Astrocyte (in vitro differentiated cells and primary cell): ENCODE measurements at regions not wholly inside any gene's neighbourhood (a gene's known extent, or its start where the extent isn't known, plus 50 kb on each side); places are given as distances from the start of the nearest gene placed in this dataset.

Experiments
- DNase-seq: peaks from one replicate; pipeline ENCODE4 v3.0.0-alpha.2; 2010; ENCODE audit warnings: low read depth
- FAIRE-seq: peaks from 2 replicates; lab custom pipeline; 2011; peaks lifted over from hg19 to GRCh38; lab: Jason Lieb, UNC
- H2AFZ ChIP-seq: 2 replicates; pipeline ENCODE4 v1.6.0; 2012; ENCODE audit warnings: low read depth, low read length, inconsistent platforms
- H3K27ac ChIP-seq: 2 replicates; pipeline ENCODE4 v1.5.1; 2011; ENCODE audit warnings: low read depth, low read length, inconsistent platforms
- H3K27me3 ChIP-seq: 2 replicates; pipeline ENCODE4 v1.6.0; 2011; ENCODE audit warnings: low read length, inconsistent platforms; ENCODE audit not compliant: insufficient read depth
- H3K36me3 ChIP-seq: 2 replicates; pipeline ENCODE4 v1.5.1; 2011; ENCODE audit warnings: low read length, inconsistent platforms; ENCODE audit not compliant: insufficient read depth
- H3K4me1 ChIP-seq: 2 replicates; pipeline ENCODE4 v1.5.1; 2011; ENCODE audit warnings: low read length, inconsistent platforms; ENCODE audit not compliant: insufficient read depth
- H3K4me2 ChIP-seq: 2 replicates; pipeline ENCODE4 v1.6.0; 2012; ENCODE audit warnings: low read length, inconsistent platforms
- H3K4me3 ChIP-seq: 2 replicates; pipeline ENCODE4 v1.5.1; 2011; ENCODE audit warnings: low read depth, mild to moderate bottlenecking, low read length, inconsistent platforms; ENCODE audit not compliant: insufficient read depth
- H3K79me2 ChIP-seq: 2 replicates; pipeline ENCODE4 v1.6.0; 2012; ENCODE audit warnings: mild to moderate bottlenecking, low read length, inconsistent platforms; ENCODE audit not compliant: insufficient read depth
- H3K9ac ChIP-seq: 2 replicates; pipeline ENCODE4 v1.6.0; 2012; ENCODE audit warnings: mild to moderate bottlenecking, low read length, inconsistent platforms
- H3K9me3 ChIP-seq: 2 replicates; pipeline ENCODE4 v1.5.1; 2012; ENCODE audit warnings: low read depth, mild to moderate bottlenecking, low read length, inconsistent platforms; ENCODE audit not compliant: insufficient read depth
- H4K20me1 ChIP-seq: 2 replicates; pipeline ENCODE4 v1.6.0; 2012; ENCODE audit warnings: low read length, inconsistent platforms; ENCODE audit not compliant: insufficient read depth
- H3K27ac Mint-ChIP-seq: one replicate; pipeline ENCODE4 v1.8.0; 2021; ENCODE audit warnings: mild to moderate bottlenecking, mixed read lengths; ENCODE audit not compliant: unreplicated experiment
- H3K27me3 Mint-ChIP-seq: one replicate; pipeline ENCODE4 v1.8.0; 2021; ENCODE audit warnings: low read depth, mixed read lengths; ENCODE audit not compliant: unreplicated experiment
- H3K36me3 Mint-ChIP-seq: one replicate; pipeline ENCODE4 v1.8.0; 2021; ENCODE audit warnings: low read depth, mixed read lengths; ENCODE audit not compliant: unreplicated experiment
- H3K4me1 Mint-ChIP-seq: one replicate; pipeline ENCODE4 v1.8.0; 2021; ENCODE audit warnings: low read depth, mixed read lengths; ENCODE audit not compliant: unreplicated experiment
- H3K4me3 Mint-ChIP-seq: one replicate; pipeline ENCODE4 v1.8.0; 2021; ENCODE audit warnings: mild to moderate bottlenecking, moderate library complexity, mixed read lengths; ENCODE audit not compliant: unreplicated experiment
- H3K9me3 Mint-ChIP-seq: one replicate; pipeline ENCODE4 v1.8.0; 2021; ENCODE audit warnings: mild to moderate bottlenecking, mixed read lengths; ENCODE audit not compliant: unreplicated experiment
- EZH2 ChIP-seq: IDR thresholded peaks from 2 replicates; pipeline ENCODE4 v1.6.1; 2012; ENCODE audit warnings: mild to moderate bottlenecking, low read length, inconsistent platforms; ENCODE audit not compliant: insufficient read depth
- TF ChIP-seq, protein P1 (sequence below): IDR thresholded peaks from 2 replicates; pipeline ENCODE4 v1.5.1; 2011; ENCODE audit warnings: low read depth, mild to moderate bottlenecking, inconsistent platforms, low read length, moderate library complexity; ENCODE audit not compliant: insufficient read depth

DNA sequence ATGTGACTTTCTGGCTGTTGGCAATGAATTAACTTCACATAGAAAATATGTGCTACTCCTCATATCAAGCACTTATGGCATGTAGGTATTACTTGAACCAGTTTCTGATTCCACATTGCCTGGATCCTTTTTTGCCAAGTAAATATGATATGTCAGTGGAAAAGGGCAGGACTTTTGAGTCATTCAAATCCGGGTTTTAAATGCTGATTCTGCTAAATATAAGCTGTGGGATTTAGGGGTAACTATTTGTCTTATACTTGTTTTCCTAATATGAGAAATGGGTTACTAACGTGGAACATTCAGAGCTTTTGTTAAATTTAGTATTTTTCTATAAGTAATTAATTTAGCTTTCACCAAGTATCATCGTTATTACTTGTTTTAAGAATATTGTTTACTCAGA lies 108.0 kb upstream of the HGF start:
- Histone ChIP-seq H3K79me2 (no peaks in the 10 kb centered on the region), H3K9ac (no peak overlapping the region), H3K4me3 (no peak overlapping the region), H3K4me2 (no peak overlapping the region), H3K36me3 (no peaks in the 10 kb centered on the region), H3K27ac (no peak overlapping the region), H3K9me3 (no peaks in the 10 kb centered on the region), H4K20me1 (no peaks in the 10 kb centered on the region), H3K27me3 (no peaks in the 10 kb centered on the region), H2AFZ (no peak overlapping the region), H3K4me1 (no peaks in the 10 kb centered on the region)
- peaks cover 3% of the 10 kb centered on the region for H3K4me1 Mint-ChIP-seq
- H3K36me3 Mint-ChIP-seq, result no peaks in the 10 kb centered on the region
- H3K4me3 Mint-ChIP-seq, result no peak overlapping the region
- no peaks in the 10 kb centered on the region for H3K27me3 Mint-ChIP-seq
- no peaks in the 10 kb centered on the region for H3K9me3 Mint-ChIP-seq
- TF ChIP-seq, protein P1, sequence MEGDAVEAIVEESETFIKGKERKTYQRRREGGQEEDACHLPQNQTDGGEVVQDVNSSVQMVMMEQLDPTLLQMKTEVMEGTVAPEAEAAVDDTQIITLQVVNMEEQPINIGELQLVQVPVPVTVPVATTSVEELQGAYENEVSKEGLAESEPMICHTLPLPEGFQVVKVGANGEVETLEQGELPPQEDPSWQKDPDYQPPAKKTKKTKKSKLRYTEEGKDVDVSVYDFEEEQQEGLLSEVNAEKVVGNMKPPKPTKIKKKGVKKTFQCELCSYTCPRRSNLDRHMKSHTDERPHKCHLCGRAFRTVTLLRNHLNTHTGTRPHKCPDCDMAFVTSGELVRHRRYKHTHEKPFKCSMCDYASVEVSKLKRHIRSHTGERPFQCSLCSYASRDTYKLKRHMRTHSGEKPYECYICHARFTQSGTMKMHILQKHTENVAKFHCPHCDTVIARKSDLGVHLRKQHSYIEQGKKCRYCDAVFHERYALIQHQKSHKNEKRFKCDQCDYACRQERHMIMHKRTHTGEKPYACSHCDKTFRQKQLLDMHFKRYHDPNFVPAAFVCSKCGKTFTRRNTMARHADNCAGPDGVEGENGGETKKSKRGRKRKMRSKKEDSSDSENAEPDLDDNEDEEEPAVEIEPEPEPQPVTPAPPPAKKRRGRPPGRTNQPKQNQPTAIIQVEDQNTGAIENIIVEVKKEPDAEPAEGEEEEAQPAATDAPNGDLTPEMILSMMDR, result no peak
- no peak for TF ChIP-seq EZH2
- H3K27ac Mint-ChIP-seq, result no peak overlapping the region
- no peak for FAIRE-seq
- no peak for DNase-seq

DNA sequence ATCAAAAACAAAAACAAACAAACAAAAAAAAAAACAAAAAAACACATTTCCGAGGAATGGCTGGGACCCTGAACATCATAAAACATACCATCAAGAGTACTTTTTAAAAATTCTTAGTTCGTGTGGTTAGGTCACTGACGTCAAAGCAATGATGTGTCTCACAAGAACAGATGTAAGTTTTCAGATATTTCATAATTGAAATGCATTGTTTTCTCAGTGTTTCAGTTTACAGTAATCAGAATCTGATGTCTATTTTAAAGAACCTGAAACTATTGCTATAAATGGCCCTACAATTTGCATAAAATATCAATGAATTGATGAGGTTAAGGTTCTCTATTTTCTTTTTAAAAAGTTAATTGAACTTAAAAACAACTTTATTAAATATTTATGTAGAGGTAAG lies 103.7 kb upstream of the HGF start:
- Histone ChIP-seq H3K36me3 (no peaks in the 10 kb centered on the region), H3K27me3 (no peaks in the 10 kb centered on the region), H3K4me3 (no peak overlapping the region), H2AFZ (no peak overlapping the region), H3K9me3 (no peaks in the 10 kb centered on the region), H3K27ac (no peak overlapping the region), H3K79me2 (no peaks in the 10 kb centered on the region), H3K4me2 (no peak overlapping the region), H3K4me1 (no peaks in the 10 kb centered on the region), H4K20me1 (no peaks in the 10 kb centered on the region), H3K9ac (no peak overlapping the region)
- Mint-ChIP-seq H3K27me3 (no peaks in the 10 kb centered on the region), H3K4me1 (no peaks in the 10 kb centered on the region), H3K36me3 (no peaks in the 10 kb centered on the region), H3K9me3 (no peaks in the 10 kb centered on the region), H3K4me3 (no peak overlapping the region), H3K27ac (no peak overlapping the region)
- FAIRE-seq (peak; percentile 17), DNase-seq (no peak)
- TF ChIP-seq, protein P1, result no peak
- no peak for TF ChIP-seq EZH2

DNA sequence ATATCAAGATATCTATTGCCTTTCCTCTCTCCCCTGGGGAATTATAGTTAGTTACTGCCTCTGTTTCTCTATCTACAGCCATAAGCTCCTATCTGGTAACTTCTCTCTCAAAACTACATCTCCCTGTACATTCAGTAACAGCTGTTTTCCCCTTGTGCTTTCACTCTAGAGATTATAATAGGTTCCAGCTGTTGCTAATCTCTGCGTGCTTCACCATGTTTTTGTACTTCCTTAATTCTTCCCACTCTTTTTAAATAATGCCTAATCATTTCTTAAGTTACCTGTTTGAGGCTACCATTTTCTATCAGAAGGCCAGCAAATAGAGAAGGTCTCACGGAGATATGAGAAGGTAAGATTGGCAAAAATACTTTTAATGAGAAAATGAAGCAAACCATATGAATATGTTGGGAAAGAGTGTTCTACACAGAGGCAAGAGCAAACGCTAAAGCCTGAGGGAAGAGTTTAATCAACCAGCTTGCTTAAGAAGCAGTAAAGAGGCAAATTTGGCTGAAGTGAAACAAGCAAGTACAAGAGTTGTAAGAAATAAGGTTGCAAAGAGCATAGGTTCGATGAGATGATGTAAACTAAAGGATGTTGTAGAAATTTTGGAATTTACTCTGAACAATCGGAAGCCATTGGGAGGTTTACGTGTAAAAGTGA lies 101.9 kb upstream of the HGF start:
- no peaks in the 10 kb centered on the region for H3K27me3 ChIP-seq
- H3K36me3 ChIP-seq, result no peaks in the 10 kb centered on the region
- Mint-ChIP-seq H3K27me3 (no peaks in the 10 kb centered on the region), H3K9me3 (no peaks in the 10 kb centered on the region), H3K36me3 (no peaks in the 10 kb centered on the region), H3K4me1 (no peaks in the 10 kb centered on the region), H3K27ac (no peak overlapping the region), H3K4me3 (no peak overlapping the region)
- H2AFZ ChIP-seq, result no peak overlapping the region
- H3K4me2 ChIP-seq, result no peak overlapping the region
- no peak overlapping the region for H3K9ac ChIP-seq
- H4K20me1 ChIP-seq, result no peaks in the 10 kb centered on the region
- no peaks in the 10 kb centered on the region for H3K4me1 ChIP-seq
- H3K9me3 ChIP-seq, result no peaks in the 10 kb centered on the region
- H3K4me3 ChIP-seq, result no peak overlapping the region
- TF ChIP-seq EZH2, result no peak
- TF ChIP-seq, protein P1, result no peak
- DNase-seq (no peak), FAIRE-seq (no peak)
- H3K27ac ChIP-seq, result no peak overlapping the region
- H3K79me2 ChIP-seq, result no peaks in the 10 kb centered on the region
